HG02678 (cell line): ENCODE measurements at regions not wholly inside any gene's neighbourhood (a gene's known extent, or its start where the extent isn't known, plus 50 kb on each side); places are given as distances from the start of the nearest gene placed in this dataset.

Source experiments
- ATAC-seq: cut with Tn5 transposase; IDR thresholded peaks from one replicate; pipeline ENCODE4 v1.9.1; 2021; ENCODE audit warnings: mild to moderate bottlenecking, moderate library complexity; ENCODE audit not compliant: unreplicated experiment

DNA sequence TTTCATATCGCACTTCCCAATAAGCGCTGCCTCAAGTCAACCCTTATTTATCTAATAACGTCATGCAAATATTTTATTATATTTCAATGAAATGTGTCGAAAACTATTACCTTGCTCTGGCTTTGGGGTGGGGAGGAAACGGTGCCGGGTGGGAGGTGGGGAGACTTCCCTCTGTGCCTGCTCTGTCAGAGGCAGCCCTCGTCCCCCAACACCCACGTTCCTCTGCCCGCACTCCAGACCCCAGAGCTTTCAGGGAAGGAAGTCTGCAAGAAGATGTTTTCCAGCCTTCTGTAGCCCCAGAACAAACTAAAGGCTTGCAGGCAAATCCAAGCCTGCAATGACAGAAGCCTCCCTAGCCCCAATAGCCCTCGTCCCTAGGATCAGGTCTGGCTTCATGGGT, 235.7 kb downstream of the BUD13 start:
- no peak for ATAC-seq

DNA sequence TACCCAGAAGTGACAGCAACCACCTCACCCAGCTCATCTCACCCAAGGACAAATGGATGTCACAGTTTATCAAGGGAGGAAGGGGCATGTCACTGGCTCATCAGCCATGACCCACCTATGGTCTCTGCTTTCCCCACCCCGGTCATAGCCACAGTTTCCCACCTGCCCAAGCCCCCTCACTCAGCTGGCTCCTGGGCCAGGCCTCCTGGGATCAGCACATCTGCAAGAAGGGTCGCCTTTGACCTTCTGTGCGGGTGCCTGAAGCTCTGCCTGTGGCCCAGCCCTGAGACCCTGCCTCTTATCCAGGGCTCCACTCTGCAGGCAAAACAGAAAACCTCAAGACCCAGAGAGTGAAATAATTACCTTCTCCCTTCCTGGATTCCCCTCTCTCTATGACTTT, 236.4 kb downstream of the BUD13 start:
- ATAC-seq: no peak

DNA sequence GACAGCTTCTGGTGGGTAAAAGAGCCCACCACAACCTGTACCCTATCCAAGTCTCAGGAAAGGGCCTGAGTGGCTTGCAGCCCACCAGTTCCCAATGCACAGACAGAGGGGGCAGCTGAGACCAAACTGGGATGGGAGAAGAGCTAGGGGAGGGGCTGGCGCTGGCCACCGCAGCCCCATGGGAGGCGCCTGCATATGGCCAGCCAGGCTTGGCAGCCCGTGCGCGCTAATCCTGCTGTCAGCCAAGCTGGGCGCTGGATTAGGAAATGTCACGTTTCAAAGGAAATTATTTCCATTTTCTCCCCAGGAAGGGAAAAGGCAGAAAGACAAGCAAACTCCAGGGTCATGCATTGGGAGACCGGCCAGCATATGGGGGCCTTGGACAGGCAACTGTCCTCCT, 236.8 kb downstream of the BUD13 start:
- no peak for ATAC-seq

DNA sequence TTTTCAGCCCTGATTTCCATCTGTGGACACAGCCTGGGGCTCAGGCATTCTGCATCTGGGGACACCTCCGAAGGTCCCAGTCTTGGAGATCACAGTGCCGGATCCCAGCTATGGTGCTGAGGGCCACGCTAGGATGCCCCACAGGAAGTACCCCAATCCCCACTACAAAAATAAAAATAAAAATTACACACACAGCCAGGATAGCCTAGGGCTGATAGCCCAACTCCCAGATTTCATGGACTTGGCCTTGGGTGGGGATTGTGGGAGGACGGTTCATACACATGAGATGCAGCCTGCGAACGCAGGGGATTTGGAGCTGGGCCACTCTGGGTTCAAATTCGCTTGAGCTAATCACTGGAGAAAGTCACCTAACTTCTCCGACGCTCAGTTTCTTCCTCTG, 237.7 kb downstream of the BUD13 start:
- ATAC-seq: no peak

DNA sequence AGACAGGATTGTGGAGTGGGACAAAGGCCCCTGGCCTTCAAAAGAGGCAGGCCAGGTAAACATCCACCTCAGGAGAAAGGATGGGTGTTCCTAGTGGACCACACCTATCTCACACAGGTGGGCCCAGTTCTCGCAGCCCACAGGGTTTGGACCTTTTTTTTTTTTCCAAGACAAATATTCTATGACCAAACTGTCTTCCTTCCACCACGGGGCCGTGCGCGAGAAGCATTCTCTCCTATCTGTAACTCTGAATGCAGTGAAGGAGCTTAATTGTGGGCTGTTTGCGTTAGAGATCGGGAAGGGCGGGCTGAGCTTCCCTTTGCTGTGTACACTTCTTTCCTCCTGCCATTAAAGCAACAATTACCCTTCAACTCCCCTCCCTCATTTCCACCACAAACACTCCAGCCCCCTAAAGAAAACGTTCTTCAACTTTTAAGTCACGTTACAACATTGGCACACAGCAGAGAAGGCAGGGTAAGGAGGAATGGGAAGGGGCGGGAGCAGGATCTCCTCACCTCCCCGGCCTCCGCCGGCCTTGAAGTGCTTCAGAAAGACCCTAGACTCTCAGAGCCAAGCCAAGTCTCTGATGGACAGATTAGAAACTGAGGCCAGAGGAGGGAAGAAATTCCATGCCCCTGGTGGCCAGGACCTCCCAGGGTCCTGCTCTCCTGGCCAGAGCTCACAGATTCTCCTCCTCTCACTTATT, 238.4 kb downstream of the BUD13 start:
- ATAC-seq: no peak

DNA sequence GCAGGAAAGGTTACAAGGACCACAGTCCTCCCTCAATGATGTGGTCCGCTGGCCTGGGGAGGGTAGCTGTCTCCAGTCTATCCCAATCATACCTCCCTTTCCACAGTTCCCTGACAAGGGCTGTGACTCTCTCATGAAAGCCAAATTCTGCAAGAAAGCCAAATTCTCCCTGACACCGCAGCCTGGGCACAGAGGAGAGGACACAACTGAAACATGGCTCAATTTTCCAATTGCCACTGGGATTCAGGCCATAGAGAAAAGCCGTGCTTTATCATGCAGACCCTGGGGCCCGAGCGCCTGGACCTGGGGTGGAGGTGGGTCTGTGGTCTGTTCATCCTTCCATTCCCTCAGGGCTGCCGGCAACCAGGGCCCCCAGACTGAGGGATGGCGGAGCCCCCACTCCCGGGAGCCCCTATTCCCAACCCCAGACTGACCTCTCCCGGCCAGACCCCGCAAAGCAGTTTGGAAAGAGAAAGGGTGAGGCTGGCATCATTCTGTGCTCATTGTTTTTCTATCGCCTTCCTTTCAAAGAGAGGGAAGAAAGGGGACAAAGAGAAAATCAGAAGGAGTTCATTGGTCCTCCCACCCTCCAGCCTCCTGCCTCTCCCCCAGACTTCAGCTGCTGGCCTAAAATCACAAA, 239.5 kb downstream of the BUD13 start:
- no peak for ATAC-seq

DNA sequence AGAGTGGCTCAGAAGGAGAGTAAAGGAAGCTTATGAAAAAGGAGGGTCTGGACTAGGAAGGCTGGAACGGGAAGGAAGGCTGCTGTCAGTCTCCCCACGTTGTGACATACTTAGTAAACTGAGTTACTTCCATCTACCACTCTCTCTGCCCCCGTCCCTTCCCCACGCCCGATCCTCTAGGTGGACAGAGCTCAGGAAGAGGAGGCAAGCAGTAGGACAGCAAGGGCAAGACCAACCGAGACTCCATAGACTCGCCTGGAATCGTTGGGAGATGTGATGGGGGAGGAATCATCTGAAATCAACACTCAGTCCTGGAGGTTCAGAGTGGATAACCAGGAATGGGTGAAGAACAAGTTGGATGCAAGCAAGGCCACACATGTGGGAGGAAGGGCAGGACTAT, 240.7 kb downstream of the BUD13 start:
- no peak for ATAC-seq

DNA sequence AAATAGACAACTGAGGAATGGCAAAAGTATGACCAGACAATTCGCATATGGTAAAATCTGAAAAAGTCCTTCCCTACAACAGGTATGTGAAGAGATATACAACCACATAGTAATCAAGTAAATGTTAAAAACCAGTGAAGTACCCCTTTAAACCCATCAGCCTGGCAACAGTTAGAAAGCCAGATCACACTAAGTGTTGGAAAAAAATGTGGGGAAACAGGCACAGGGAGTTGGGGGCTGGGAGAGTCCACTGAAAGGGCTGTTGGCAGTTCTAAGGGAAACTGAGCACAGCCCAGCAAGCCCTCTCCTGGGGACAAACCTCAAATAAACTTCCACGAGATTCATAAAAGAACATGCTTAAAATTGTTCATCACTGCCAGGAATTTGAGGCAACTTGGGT, 242.1 kb downstream of the BUD13 start:
- ATAC-seq: no peak

DNA sequence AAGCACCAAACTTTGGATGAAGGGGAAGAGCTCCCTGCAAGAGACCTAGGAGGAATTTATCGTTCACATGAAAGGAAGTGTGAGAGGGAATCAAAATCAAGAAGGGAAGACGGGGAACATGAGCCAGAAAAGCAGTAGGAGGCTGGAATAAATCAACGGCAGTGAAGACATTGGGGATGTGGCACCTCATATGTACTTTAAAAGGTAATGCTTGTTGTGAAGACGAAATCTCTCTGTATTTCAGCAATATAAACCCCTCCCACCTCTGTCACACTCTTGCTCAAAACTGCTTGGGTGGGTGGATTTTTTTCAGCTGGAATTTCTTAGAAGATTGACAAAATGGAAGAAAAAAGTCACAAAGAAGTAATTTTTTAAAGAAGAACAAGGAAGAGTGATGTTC, 243.5 kb downstream of the BUD13 start:
- no peak for ATAC-seq

DNA sequence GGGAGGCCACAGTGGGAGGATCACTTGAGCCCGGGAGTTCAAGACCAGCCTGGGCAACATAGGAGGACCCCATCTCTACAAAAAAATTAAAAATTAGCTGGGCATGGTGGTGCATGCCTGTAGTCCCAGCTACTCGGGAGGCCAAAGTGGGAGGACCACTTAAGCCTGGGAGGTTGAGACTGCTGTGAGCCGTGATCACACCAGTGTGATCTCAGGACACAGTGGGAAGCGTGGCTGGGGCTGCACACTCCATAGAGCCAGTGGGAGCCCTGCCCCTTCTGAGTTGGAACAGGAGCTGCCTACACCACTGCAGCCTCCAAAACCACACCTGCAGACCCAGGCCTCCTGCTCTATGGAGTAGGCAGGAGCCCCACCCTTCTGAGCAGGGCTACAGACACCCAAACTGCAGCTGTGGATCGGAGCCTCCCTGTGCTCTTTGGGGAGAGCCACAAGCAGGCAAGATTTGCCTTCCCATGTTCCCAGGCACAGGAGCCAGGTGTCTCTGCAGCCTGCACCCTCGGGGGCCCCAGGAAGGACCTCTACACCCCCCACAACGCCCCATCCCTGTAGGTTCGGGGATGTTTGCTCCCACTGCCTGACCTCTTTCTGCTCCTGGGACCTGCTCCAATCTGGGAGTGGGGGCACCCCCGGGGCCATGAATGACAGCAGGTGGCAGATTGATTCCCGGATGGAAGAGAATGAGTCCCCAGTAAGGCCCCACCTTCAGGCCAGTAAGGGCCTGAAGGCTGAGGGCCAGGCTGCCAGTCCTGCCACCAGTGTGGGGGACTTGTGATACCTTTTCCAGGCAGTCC, 245.4 kb downstream of the BUD13 start:
- no peak for ATAC-seq

DNA sequence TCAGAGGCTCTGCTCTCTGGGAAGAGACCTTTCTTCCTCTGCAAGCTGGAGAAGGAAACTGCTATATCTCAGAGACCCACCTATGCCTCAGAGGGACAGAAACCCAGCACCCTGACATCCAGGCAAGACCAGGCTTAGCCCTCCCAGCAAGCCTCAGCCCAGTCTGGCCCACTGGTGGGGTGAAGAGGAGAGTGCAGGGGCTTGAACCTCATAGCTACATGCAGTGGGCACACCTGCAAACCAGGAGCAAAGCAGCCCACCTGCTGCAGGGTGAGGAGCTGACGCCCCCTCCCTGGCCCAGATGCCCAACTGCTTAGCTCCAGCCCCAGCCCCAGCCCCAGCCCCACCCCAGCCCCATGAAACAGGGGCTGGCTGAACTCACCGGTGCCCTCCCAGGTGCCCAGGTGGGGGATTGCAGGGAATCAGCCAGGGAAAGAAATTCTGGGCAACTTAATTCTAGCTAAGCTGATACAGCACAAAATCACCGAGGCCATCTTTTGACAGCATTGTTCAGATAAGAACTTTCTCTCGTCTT, 246.8 kb downstream of the BUD13 start:
- ATAC-seq: no peak

DNA sequence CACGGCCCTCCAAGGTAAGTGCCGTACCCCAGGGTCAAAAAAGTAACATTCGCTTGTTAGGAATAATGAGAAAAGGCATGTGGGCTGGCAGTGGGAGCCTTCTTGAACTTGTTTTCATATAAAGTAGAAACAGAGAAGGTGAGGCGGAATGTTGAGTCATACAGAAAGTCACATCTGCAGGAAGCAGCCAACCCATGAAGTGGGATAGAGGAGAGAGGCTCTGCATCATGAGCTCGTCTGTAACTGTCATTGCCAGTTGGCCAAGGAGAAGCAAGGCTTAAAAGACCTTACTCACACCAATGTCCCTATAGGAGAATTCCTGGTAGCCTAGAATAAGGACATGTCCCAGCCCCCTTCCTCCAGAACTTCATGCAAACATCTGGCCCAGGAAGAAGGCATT, 253.3 kb downstream of the BUD13 start:
- no peak for ATAC-seq

DNA sequence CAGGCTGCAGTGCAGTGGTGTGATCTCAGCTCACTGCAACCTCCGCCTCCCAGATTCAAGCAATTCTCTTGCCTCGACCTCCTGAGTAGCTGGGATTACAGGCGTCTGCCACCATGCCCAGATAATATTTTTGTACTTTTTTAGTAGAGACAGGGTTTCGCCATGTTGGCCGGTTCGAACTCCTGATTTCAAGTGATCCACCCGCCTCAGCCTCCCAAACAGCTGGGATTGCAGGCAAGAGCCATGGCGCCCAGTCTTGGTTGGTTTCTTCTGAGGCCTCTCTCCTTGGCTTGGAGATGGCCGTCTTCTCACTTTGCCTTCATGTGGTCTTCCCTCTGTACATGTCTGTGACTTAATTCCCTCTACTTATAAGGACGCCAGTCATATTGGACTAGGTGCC, 254.6 kb downstream of the BUD13 start:
- ATAC-seq: no peak

DNA sequence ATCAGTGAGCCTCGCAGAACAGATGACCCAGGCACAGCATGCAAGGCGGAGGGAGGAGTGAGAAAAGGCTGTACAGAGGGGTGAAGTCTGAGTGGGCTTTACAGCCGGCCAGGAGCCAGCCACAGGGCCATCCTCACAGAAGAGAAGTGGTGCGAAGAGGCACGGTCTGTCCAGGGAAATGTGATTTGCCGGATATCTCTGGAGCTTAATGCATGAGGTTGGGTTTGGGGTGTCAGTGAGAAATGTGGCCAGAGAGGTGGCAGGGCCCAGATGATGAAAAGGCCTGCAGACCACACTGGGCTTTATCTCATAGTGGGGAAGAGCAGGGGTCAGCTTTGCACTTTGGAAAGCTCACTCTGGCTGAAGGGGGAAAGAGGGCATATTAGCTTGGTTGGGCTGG, 255.2 kb downstream of the BUD13 start:
- ATAC-seq: no peak

DNA sequence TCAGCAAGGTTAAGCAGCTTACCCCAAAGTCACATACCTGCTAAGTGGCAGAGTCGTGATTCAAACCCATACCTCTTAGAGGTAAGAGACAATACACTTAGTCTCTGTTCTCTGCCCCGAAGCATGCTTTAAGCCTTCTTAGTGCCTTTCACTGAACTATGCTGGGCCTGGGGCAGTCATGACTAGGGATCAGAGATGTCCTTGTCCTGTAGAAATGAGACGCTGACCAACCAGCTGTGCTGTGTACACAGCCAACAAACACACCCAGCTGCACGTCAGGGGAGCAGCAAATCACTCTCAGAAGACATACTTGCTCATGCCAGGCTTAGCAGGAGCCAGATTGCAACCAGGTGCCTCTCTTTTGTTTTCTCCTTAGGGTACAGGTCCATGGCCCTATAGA, 255.7 kb downstream of the BUD13 start:
- ATAC-seq: no peak

DNA sequence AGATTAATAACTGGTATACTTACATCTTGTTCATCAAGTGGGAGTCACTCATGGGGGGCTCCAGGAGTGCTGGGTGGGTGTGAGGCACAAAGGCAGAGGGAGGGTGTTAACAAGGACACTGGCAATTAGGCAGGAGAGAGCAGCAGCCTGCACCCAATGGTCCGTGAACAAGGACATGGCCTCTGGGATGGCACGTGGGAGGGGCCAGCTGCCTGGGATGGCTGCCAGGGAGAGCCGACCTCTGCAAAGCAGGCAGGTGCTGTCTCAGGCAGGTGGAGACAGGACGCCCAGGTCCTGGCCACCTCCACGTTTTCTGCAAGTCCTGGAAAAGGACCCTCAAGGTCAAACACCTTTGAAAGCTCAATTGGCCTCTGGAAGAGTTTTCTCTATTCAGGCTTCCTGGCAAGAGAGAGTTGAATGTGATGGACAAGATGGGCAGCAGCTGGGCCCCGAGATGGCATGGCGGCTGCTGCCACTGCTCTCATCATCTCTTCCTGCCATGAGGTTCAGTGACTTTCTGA, 257.1 kb downstream of the BUD13 start:
- no peak for ATAC-seq

DNA sequence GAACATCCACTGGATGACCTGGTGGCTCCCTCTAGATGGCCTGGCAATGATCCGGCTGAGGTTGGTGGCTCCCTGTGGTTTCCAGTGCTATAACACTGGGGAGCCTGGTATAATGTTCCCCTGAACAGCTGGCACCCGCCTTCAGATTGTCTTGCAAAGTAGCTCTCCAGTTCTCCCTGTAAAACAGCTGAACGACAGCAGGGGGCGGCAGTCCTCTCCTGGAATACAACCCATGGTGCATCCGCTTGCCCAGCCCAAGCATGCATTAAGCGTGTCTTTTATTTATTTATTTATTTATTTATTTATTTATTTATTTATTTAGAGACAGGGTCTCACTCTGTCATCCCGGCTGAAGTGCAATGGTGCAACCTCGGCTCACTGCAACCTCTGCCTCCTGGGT, 258.9 kb downstream of the BUD13 start:
- no peak for ATAC-seq

DNA sequence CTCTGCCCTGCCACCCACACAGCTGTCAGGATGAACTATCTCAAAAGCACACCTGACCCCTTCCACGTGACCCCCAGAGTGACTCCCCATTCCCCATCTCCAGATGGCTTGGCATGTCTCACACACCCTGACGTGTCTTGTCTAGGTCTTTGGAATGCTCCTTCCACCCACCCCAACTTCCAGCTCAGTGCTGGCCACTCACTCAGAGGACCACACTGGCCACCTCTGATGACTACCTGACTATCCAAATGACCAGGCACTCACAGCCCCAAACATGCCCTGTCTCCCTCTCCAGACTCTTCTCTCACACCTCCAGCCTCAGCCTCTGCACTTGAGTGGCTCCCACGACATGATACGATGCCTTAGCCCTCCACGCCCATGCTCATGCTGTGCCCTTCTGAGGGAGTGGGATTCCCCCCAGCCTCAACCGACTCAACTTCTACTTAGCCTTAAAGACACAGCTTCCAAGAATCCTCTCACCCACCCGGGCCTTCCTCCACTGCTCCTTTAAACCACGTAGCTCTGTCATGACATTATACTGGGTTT, 259.4 kb downstream of the BUD13 start:
- no peak for ATAC-seq

DNA sequence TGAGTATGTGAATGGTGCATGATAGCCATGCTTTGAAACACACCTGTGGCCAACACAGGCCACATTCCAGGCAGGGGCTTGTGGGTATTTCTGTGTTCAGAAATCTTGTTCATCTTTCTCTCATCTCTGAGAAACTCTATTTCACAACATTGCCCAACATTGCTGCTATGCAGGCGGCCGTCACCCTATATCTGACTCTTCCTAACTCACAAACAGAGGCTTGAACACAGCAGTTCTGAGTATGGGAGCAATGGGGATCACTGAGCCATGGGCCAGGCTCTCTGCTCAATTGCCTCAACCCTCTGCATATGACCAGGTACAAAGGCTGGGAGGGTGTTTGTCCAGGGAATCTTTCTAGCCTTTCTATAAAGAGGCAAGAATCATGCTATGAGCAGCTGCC, 259.9 kb downstream of the BUD13 start:
- no peak for ATAC-seq

DNA sequence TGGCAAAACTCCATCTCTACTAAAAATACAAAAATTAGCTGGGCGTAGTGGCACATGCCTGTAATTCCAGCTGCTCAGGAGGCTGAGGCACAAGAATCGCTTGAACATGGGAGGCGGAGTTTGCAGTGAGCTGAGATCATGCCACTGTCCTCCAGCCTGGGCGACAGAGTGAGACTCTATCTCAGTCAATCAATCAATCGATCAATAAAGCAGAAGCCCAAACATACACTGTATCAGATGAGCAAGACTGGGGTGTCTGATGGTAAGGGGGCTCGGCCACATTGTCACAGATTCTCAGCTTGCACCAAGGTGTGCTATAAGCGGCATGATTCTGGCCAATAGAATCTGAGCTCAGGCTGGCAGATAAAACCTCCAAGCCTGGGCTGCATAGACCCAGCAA, 261.1 kb downstream of the BUD13 start:
- no peak for ATAC-seq

DNA sequence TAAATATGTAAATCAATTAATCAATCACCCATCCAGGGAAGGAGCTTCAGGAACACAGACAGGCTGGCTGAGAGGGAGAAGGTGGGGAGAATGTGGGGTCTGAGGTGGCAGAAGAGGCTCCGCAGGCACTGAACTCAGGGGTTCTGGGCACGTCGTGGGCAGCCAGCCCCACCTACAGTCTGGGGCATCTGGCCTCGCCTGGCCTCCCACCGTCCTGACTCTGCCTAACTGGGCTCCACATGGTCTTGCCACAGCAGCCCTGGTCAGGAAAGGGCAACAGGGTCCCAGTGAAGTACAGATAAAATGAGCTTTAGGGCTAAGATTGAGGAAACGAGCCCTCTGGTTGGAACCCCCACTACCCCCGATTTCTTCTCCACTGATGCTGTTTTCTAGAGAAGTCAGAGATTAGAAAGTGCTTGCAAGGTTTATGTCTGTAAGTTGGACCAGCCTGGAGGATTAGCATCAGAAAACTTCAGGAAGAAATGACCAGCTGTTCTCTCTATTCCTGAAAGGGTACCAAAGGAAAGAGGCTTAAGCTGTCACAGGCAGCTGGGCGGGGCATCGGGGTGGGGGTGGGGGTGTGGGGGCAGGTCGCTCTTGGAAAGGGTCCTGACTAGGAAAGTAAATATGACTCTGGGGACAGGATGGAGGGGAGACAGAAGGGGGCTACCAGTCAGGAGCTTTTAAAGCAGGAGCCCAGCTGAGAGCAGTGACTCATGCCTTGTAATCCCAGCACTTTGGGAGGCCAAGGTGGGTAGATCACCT, 261.7 kb downstream of the BUD13 start:
- ATAC-seq: no peak
